Esophagus (tissue), 2 donors: ENCODE measurements at regions not wholly inside any gene's neighbourhood (a gene's known extent, or its start where the extent isn't known, plus 50 kb on each side); places are given as distances from the start of the nearest gene placed in this dataset.

ENCODE experiments used
- H3K27ac ChIP-seq, 2 donors: one replicate each; pipeline ENCODE4 v1.5.1; 2013; ENCODE audit warnings: low read depth in 2 of 2, mild to moderate bottlenecking in 2 of 2, inconsistent platforms in 1 of 2, low read length in 1 of 2, moderate library complexity in 1 of 2
- H3K27me3 ChIP-seq, 2 donors: one replicate each; pipeline ENCODE4 v1.6.1; 2013; ENCODE audit warnings: low read length in 2 of 2, control low read depth in 1 of 2, mild to moderate bottlenecking in 1 of 2; ENCODE audit not compliant: insufficient read depth in 2 of 2, control insufficient read depth in 1 of 2
- H3K36me3 ChIP-seq, 2 donors: one replicate each; pipeline ENCODE4 v1.6.1; 2013; ENCODE audit warnings: low read length in 1 of 2; ENCODE audit not compliant: control insufficient read depth in 2 of 2, insufficient read depth in 2 of 2
- H3K4me1 ChIP-seq, 2 donors: one replicate each; pipeline ENCODE4 v1.6.1; 2013; ENCODE audit warnings: low read length in 1 of 2; ENCODE audit not compliant: control insufficient read depth in 2 of 2, insufficient read depth in 2 of 2
- H3K4me3 ChIP-seq, 2 donors: one replicate each; pipeline ENCODE4 v1.5.1; 2013; ENCODE audit warnings: low read length in 2 of 2, mild to moderate bottlenecking in 2 of 2, low read depth in 1 of 2, moderate library complexity in 1 of 2
- H3K9me3 ChIP-seq, 2 donors: one replicate each; pipeline ENCODE4 v1.6.1; 2013; ENCODE audit warnings: mild to moderate bottlenecking in 2 of 2, low read depth in 1 of 2, low read length in 1 of 2, moderate library complexity in 1 of 2; ENCODE audit not compliant: control insufficient read depth in 2 of 2, insufficient read depth in 1 of 2
- WGBS, 2 donors: extraction: QIAGEN DNeasy Blood & Tissue Kit; methylation state at CpG; one replicate each; pipeline ENCODE4 v1.1.7; 2013; 5-methylcytosine and 5-hydroxymethylcytosine counted together
- donor health status: healthy with polysubstance abuse.
- donor health status: Bipolar disorder and iron deficiency.

DNA sequence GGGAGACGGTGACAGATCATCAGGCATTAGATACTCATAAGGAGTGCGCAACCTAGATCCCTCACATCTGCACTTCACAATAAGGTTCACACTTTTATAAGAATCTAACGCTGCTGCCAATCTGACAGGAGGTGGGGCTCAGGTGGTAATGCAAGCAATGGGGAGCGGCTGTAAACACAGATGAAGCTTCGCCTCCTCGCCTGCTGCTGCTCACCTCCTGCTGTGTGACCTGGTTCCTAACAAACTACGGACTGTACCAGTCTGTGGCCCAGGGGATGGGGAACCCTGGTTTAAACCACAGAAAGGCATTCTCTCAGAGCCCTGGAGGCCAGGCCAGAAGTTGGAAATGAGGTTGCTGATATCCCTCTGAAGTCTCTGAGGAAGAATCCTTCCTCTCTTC lies 323.6 kb downstream of the DRD1 start:
- Histone ChIP-seq H3K4me3 (no peak overlapping the region), H3K27ac (no peak overlapping the region)
- 84 to 85% methylated on average over 7 of the region's 7 CpGs for WGBS, 2 donors

DNA sequence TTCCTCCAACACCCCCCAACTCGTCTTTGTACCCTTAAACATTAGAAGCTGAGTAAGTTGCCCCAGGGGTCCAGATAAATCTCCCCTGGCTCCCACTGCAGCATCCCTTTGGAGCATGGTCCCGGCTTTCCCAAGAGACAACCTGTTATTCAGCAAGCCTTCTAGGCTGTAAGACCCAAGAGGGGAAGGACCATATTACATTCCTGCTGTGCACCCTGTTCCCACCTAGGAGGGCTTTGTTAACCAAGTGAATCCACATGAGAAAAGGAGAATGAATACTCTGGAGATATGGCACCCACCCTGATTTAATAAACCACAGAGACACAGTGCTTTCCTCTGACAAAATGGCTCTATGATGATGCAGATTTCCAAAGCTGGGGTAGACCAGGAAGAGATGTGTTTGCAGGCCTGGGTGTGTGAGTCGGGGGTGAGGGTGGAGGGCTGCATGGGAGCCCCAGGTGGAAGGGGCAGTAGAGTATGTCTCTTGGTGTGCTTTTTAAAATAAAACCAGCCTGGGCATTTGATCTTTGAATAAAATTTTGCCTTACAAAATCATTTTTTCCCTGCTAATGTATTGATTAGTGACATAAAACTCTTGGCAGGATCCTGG lies 325.2 kb downstream of the DRD1 start:
- Histone ChIP-seq H3K9me3 (peaks cover 0 to 4% of the 10 kb centered on the region in 2 donors), H3K4me3 (no peak overlapping the region), H3K27ac (no peak overlapping the region), H3K27me3 (no peaks in the 10 kb centered on the region), H3K4me1 (no peaks in the 10 kb centered on the region), H3K36me3 (no peaks in the 10 kb centered on the region)
- 59 to 66% methylated on average over 3 of the region's 3 CpGs for WGBS, 2 donors

More for the DNA sequence above, 323.6 kb downstream of the DRD1 start:
- Histone ChIP-seq H3K4me1 (no peaks in the 10 kb centered on the region), H3K9me3 (peaks cover 0 to 4% of the 10 kb centered on the region in 2 donors), H3K27me3 (no peaks in the 10 kb centered on the region), H3K36me3 (no peaks in the 10 kb centered on the region)

DNA sequence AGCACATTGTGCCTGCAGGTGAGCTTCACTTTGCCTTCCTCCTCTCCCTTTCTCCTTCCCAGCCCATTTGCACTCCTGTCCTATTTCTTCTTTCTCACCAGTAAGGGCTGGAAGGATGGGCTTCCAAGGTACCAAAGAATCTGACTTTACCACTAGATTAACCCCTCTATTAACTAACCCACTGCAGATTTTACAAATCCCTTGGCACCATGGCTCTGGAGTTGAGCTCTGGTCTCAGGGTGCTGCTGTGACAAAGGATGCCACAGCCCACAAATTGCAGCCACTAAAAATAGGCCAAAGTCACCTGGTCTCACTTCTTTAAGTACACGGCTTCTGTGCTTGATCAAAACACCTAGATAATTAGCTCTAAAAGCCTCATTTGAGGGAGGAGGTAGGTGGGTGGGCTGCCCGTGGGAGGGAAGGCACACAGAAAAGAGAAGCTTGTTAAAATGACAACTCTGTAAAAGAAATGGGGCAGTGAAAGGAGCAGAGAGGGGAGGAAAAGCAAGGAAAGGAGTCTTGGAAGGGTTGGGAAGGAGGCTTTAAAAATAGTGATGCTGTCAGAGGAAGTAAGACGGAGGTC lies 327.4 kb downstream of the DRD1 start:
- H3K27me3 ChIP-seq, result peaks cover 0 to 4% of the 10 kb centered on the region in 2 donors
- H3K9me3 ChIP-seq, result peaks cover 0 to 4% of the 10 kb centered on the region in 2 donors
- no peaks in the 10 kb centered on the region for H3K4me1 ChIP-seq
- no peaks in the 10 kb centered on the region for H3K36me3 ChIP-seq
- H3K27ac ChIP-seq, result no peak overlapping the region
- 63 to 73% methylated on average over 3 of the region's 3 CpGs for WGBS, 2 donors
- H3K4me3 ChIP-seq, result no peak overlapping the region

DNA sequence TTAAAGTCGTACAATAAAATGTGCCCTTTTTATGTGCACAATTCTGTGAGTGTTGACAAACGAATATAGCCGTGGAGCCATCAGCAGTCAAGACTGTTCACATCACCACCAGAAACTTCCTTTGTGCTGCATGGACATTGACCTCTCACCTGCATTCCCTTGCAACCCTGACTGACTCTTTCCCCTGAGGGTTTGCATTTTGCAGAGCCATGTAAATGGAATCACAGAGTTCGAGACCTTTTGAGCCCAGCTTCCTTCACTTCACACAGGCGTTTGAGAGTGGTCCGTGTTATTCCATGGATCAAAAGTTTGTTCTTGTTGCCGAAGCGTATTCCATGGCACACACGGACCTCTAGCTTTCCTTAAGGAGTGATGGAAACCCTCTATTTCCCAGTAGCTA lies 328.2 kb downstream of the DRD1 start:
- no peak overlapping the region for H3K27ac ChIP-seq
- no peaks in the 10 kb centered on the region for H3K36me3 ChIP-seq
- no peaks in the 10 kb centered on the region for H3K4me1 ChIP-seq
- 68 to 78% methylated on average over 9 of the region's 9 CpGs for WGBS, 2 donors
- H3K27me3 ChIP-seq, result peaks cover 0 to 4% of the 10 kb centered on the region in 2 donors
- no peak overlapping the region for H3K4me3 ChIP-seq
- H3K9me3 ChIP-seq, result peaks cover 0 to 2% of the 10 kb centered on the region in 2 donors

DNA sequence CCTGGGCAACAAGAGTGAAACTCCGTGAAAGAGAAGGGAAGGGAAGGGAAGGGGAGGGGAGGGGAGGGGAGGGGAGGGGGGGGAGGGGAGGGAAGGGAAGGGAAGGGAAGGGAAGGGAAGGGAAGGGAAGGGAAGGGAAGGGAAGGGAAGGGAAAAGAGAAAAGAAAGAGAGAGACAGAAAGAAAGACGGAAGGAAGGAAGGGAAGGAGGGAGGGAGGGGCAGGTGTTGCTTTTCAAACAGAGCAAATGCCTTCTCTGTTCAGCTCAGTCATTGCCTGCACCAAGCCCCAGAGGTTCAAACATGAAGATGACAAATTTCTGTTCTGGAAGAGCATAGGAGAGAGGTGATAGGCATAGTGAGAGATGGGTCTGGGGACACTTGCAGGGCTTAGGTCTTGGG lies 330.0 kb downstream of the DRD1 start:
- no peaks in the 10 kb centered on the region for H3K36me3 ChIP-seq

DNA sequence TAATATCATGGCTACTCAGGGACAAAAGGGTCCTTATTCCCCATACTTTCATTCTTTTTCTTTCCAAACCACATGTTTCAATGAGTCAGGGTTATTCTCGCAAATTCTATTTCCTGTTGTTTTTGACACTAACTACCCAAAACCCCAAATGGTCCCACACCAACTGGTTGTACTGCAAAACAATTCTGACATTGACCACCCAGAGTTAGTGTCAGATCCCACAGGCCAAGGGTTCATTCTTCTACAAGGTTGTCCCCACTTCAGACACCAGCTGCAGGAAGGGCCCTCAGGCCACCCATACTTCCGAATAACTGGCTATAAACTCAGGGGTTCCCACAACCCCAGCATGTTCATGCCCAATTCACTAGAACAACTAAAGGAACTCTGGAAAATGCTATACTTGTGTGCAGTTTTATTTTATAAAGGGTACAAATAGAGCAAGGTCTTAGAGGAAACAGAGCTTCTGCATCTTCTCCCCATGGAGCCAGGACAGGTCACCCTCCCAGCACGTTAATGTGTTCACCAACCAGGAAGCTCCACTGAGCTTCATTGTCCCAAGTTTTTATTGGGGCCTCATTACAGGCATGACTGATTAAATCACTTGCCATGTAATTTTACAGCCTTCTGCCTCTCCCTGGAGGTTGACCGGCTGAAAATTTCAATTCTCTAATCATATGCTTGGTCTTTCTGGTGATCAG lies 334.8 kb downstream of the DRD1 start:
- no peaks in the 10 kb centered on the region for H3K4me1 ChIP-seq
- no peak overlapping the region for H3K4me3 ChIP-seq
- no peak overlapping the region for H3K27ac ChIP-seq
- H3K36me3 ChIP-seq, result no peaks in the 10 kb centered on the region
- peaks cover 0 to 4% of the 10 kb centered on the region in 2 donors for H3K27me3 ChIP-seq
- H3K9me3 ChIP-seq, result peaks cover 0 to 7% of the 10 kb centered on the region in 2 donors
- 87 to 88% methylated on average over 4 of the region's 4 CpGs for WGBS, 2 donors

More for the DNA sequence above, 330.0 kb downstream of the DRD1 start:
- H3K4me1 ChIP-seq, result no peaks in the 10 kb centered on the region
- H3K27me3 ChIP-seq, result peaks cover 0 to 4% of the 10 kb centered on the region in 2 donors
- H3K27ac ChIP-seq, result no peak overlapping the region
- WGBS, 2 donors, result 67 to 84% methylated on average over 1 of the region's 2 CpGs
- H3K9me3 ChIP-seq, result peaks cover 0 to 7% of the 10 kb centered on the region in 2 donors
- no peak overlapping the region for H3K4me3 ChIP-seq

DNA sequence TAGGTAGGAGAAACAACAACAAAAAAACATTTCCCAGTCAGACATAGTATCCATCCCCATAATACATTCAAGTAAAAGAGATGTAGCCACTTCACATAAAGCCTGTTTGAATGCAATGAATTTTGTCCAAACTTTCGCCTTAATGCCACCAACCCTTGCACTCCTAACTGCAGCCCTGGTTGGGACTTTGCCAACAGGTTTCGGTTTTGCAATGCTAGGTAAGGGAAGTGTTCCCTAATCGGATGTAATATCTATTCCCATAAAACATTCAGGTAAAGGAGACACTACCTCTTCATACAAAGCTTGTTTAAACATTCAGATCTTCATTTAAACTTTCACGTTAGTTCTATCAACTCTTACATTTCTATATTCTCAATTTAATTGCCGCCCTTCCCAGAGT lies 336.1 kb downstream of the DRD1 start:
- peaks cover 0 to 7% of the 10 kb centered on the region in 2 donors for H3K9me3 ChIP-seq
- WGBS, 2 donors, result 82 to 86% methylated on average over 5 of the region's 5 CpGs
- H3K36me3 ChIP-seq, result no peaks in the 10 kb centered on the region
- H3K27ac ChIP-seq, result no peak overlapping the region
- no peaks in the 10 kb centered on the region for H3K4me1 ChIP-seq
- H3K27me3 ChIP-seq, result peaks cover 0 to 2% of the 10 kb centered on the region in 2 donors
- no peak overlapping the region for H3K4me3 ChIP-seq

DNA sequence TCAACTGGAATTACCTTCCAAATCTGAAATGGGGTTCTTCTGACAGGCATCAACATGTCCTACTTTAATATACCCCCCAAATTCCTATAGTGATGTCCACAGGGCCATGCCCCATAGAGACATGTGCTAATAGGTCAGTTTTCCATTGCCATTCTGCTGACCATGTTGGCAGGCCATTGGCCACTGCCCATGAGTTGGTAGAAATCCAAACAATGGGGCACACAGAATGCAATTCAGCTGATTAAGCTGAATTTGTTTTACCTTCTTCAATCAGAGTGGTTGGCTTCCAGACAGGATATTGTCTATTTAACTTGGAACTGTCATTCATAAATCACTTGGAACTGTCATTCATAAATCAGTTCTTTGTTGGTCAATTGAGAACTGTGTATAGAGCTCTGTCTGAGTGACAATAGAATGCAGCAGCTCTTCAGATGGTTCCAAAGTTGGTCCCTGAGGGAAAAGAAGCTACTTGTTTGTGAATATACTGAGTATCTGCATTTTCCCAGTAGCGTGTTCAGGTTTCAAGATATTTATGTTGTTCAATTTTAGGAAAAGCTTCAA lies 336.9 kb downstream of the DRD1 start:
- Histone ChIP-seq H3K9me3 (peaks cover 0 to 7% of the 10 kb centered on the region in 2 donors), H3K4me3 (no peak overlapping the region), H3K36me3 (no peaks in the 10 kb centered on the region), H3K27me3 (no peaks in the 10 kb centered on the region), H3K4me1 (no peaks in the 10 kb centered on the region), H3K27ac (no peak overlapping the region)
- WGBS, 2 donors, result 92 to 93% methylated on average over 1 of the region's 1 CpG

DNA sequence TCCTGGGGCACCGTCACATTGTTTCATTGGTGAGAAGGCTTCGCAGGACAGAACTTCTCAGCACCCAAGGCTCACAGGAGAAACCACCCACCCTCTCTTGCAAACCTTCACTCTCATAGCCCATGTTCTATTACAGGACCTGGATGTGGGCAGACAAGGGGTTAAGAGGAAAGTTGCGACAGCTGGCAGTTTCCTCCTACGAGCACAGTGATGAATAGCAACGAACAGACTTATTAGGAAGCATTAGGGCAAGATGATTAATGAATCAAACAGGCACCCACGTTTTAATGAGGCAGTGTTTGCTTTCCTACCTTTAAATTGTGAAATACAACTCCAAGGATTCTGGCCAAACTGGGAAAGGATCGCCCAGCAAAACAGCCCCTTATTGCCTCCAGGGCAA lies 339.3 kb downstream of the DRD1 start:
- H3K27ac ChIP-seq, result no peak overlapping the region
- no peak overlapping the region for H3K4me3 ChIP-seq
- WGBS, 2 donors, result 26 to 30% methylated on average over 7 of the region's 7 CpGs
- H3K9me3 ChIP-seq, result peaks cover 0 to 7% of the 10 kb centered on the region in 2 donors
- H3K4me1 ChIP-seq, result no peaks in the 10 kb centered on the region
- no peaks in the 10 kb centered on the region for H3K36me3 ChIP-seq
- H3K27me3 ChIP-seq, result no peaks in the 10 kb centered on the region
